SU-DHL-6 (cell line): ENCODE measurements at regions not wholly inside any gene's neighbourhood (a gene's known extent, or its start where the extent isn't known, plus 50 kb on each side); places are given as distances from the start of the nearest gene placed in this dataset.

Source experiments
- H2AFZ ChIP-seq: fragments of 200-600 bp; sonication (generic); 2 replicates; pipeline ENCODE4 v1.6.1; 2014; ENCODE audit warnings: low read depth, mild to moderate bottlenecking, moderate library complexity, mixed read lengths, antibody characterized with exemption, low read length; ENCODE audit not compliant: severe bottlenecking
- H3F3A ChIP-seq: fragments of 200-600 bp; shearing (Covaris generic); 2 replicates; pipeline ENCODE4 v1.6.0; 2016; ENCODE audit warnings: antibody characterized with exemption, mild to moderate bottlenecking; ENCODE audit not compliant: insufficient read depth
- H3K27ac ChIP-seq: fragments of 200-600 bp; sonication (generic); 2 replicates; pipeline ENCODE4 v1.5.1; 2016; ENCODE audit warnings: low read depth, mild to moderate bottlenecking, low read length, moderate library complexity, mixed read lengths
- H3K27me3 ChIP-seq: fragments of 200-600 bp; sonication (generic), shearing (Covaris generic); 2 replicates; pipeline ENCODE4 v1.6.0; 2014; ENCODE audit warnings: mild to moderate bottlenecking, low read length
- H3K36me3 ChIP-seq: fragments of 200-600 bp; sonication (generic); 2 replicates; pipeline ENCODE4 v1.6.1; 2014; ENCODE audit warnings: mild to moderate bottlenecking, low read length, mixed read lengths
- H3K4me2 ChIP-seq: fragments of 300-600, 200-600 bp; shearing (Covaris generic), sonication (generic); 2 replicates; pipeline ENCODE4 v1.6.0; 2014; ENCODE audit warnings: low read length, low read depth, mild to moderate bottlenecking; ENCODE audit not compliant: poor library complexity, severe bottlenecking
- H3K4me3 ChIP-seq: fragments of 200-600 bp; sonication (generic); 2 replicates; pipeline ENCODE4 v1.5.1; 2014; ENCODE audit warnings: antibody characterized with exemption, low read length, mild to moderate bottlenecking, mixed read lengths; ENCODE audit not compliant: insufficient read depth, poor library complexity, severe bottlenecking
- H3K79me2 ChIP-seq: fragments of 200-600 bp; sonication (generic); 2 replicates; pipeline ENCODE4 v1.6.1; 2014; ENCODE audit warnings: mild to moderate bottlenecking, low read length, moderate library complexity; ENCODE audit not compliant: insufficient read depth
- H3K9ac ChIP-seq: fragments of 200-600 bp; sonication (generic); 2 replicates; pipeline ENCODE4 v1.7.0; 2014; ENCODE audit warnings: mild to moderate bottlenecking, low read length
- H3K9me2 ChIP-seq: fragments of 200-600 bp; sonication (generic); replicated peaks from 2 replicates; pipeline ENCODE4 v1.6.1; 2014; ENCODE audit warnings: low read length; ENCODE audit not compliant: insufficient read depth
- H3K9me3 ChIP-seq: fragments of 200-600 bp; sonication (generic); 2 replicates; pipeline ENCODE4 v1.6.1; 2014; ENCODE audit warnings: low read length, mixed read lengths; ENCODE audit not compliant: insufficient read depth
- H4K20me1 ChIP-seq: fragments of 200-600 bp; sonication (generic); 2 replicates; pipeline ENCODE4 v1.6.1; 2014; ENCODE audit warnings: low read depth, mild to moderate bottlenecking, antibody characterized with exemption, low read length, moderate library complexity, mixed read lengths
- CTCF ChIP-seq: fragments of 200-600 bp; sonication (generic); IDR thresholded peaks from one replicate; pipeline ENCODE4 v1.5.1; 2017; ENCODE audit warnings: antibody characterized with exemption, mild to moderate bottlenecking, low read length, moderate library complexity; ENCODE audit not compliant: insufficient read depth, poor library complexity, severe bottlenecking
- EZH2phosphoT487 ChIP-seq: fragments of 200-600 bp; sonication (generic), shearing (Covaris generic); conservative IDR thresholded peaks from 2 replicates; pipeline ENCODE4 v1.6.1; 2018; ENCODE audit warnings: mild to moderate bottlenecking, antibody characterized with exemption, low read length, moderate library complexity, mixed read lengths

GRCh38 chr14:56881181-56881580, 70.9 kb upstream of the OTX2 start:
- Histone ChIP-seq H3K4me3 (no peak overlapping the region), H3K9me2 (no peaks in the 10 kb centered on the region), H4K20me1 (no peaks in the 10 kb centered on the region), H3K4me2 (no peak overlapping the region), H3K36me3 (no peaks in the 10 kb centered on the region), H3K27me3 (no peaks in the 10 kb centered on the region), H3K79me2 (no peaks in the 10 kb centered on the region), H3K9me3 (no peaks in the 10 kb centered on the region), H3K9ac (no peak overlapping the region), H3F3A (no peaks in the 10 kb centered on the region), H2AFZ (no peak overlapping the region), H3K27ac (no peak overlapping the region)
- TF ChIP-seq EZH2phosphoT487 (no peak), CTCF (no peak)

- Histone ChIP-seq H3K9me2 (no peaks in the 10 kb centered on the region), H3K36me3 (no peaks in the 10 kb centered on the region), H3K27me3 (no peaks in the 10 kb centered on the region), H4K20me1 (no peaks in the 10 kb centered on the region), H3K4me3 (no peak overlapping the region), H3F3A (no peaks in the 10 kb centered on the region), H3K27ac (no peak overlapping the region), H3K9me3 (no peaks in the 10 kb centered on the region), H3K4me2 (no peak overlapping the region), H3K9ac (no peak overlapping the region), H3K79me2 (no peaks in the 10 kb centered on the region), H2AFZ (no peak overlapping the region)
- no peak for TF ChIP-seq EZH2phosphoT487
- TF ChIP-seq CTCF, result no peak
Observed at GRCh38 chr14:56878766-56879165, 68.5 kb upstream of the OTX2 start.

- Histone ChIP-seq H3K27me3 (no peaks in the 10 kb centered on the region), H3K27ac (no peak overlapping the region), H3K36me3 (no peaks in the 10 kb centered on the region), H3K9me2 (no peaks in the 10 kb centered on the region), H4K20me1 (no peaks in the 10 kb centered on the region), H3K79me2 (no peaks in the 10 kb centered on the region), H3K4me3 (no peak overlapping the region), H3K9me3 (no peaks in the 10 kb centered on the region), H3F3A (no peaks in the 10 kb centered on the region), H3K4me2 (no peak overlapping the region), H2AFZ (no peak overlapping the region), H3K9ac (no peak overlapping the region)
- TF ChIP-seq EZH2phosphoT487 (no peak), CTCF (no peak)
Observed at GRCh38 chr14:56875104-56875675, 64.9 kb upstream of the OTX2 start.
